MG63 (cell line): ENCODE measurements at regions not wholly inside any gene's neighbourhood (a gene's known extent, or its start where the extent isn't known, plus 50 kb on each side); places are given as distances from the start of the nearest gene placed in this dataset.

Experiments used
- DNase-seq: peaks from one replicate; pipeline ENCODE4 v3.0.0-alpha.2; 2020
- H3K27me3 ChIP-seq: fragments of 250-450 bp; sonication (Bioruptor Pico); 2 replicates; pipeline ENCODE4 v1.5.1; 2020; ENCODE audit warnings: mild to moderate bottlenecking, moderate library complexity
- H3K36me3 ChIP-seq: fragments of 250-450 bp; sonication (Bioruptor Pico); 2 replicates; pipeline ENCODE4 v1.5.1; 2020; ENCODE audit warnings: mild to moderate bottlenecking, moderate library complexity
- H3K4me3 ChIP-seq: fragments of 250-450 bp; sonication (Bioruptor Pico); 2 replicates; pipeline ENCODE4 v1.5.1; 2020; ENCODE audit warnings: mild to moderate bottlenecking, moderate library complexity
- H3K9me3 ChIP-seq: fragments of 250-450 bp; sonication (Bioruptor Pico); 2 replicates; pipeline ENCODE4 v1.5.1; 2020; ENCODE audit warnings: mild to moderate bottlenecking, moderate library complexity

DNA sequence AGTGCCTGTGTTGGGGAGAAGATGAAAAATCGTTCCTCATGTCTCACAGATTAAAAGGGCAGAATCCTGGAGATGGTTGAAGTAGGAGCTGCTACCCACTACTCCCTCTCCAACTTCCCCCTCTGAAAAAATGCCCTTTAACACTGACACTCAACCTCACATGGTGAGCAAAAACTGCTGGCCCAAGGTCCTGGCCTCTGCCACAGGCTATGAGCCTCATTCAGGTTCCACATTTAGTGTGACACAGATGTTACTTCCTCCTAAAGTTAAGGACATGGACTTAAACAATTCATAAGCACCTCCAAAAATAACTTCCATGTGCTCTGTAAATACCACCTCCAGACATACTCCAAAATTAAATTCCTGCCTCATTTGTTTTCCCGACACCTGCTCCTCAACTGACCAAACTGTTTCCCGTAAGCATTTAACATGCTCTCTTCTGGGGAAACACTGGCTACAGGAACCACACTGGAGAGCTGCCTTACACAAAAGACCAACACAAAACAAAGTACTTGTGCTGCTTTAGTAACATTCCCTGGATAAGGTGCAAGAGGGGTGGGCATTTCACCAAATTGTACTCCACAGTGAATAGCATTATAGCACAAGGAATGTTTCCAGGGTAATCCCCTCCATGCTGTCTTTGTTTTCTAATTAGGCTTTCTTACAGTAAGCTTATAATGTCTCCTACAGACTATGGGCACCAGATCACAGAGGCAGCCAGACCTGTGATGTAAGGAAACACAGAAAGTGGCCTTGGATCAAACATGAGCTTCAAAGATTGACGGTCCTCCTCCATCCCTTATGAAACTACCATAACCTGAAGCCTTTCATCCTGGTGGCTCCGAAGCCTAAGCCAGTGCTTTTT, 57.0 kb downstream of the PHLDA1 start:
- Histone ChIP-seq H3K36me3 (no peaks in the 10 kb centered on the region), H3K9me3 (no peaks in the 10 kb centered on the region), H3K4me3 (no peak overlapping the region), H3K27me3 (no peaks in the 10 kb centered on the region)
- no peak for DNase-seq

DNA sequence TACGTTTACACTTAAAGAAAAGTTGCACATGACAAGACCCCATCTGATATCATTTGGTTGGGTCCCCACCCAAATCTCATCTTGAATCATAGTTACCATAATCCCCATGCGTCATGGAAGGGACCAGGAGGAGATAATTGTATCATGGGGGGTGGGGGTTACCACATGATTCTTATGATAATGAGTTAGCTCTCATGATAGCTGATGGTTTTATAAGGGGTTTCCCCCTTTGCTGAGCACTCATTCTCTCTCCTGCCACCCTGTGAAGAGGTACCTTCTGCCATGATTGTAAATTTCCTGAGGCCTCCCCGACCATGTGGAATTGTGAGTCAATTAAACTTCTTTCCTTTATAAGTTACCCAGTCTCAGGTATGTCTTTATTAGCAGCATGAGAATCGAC, 60.3 kb downstream of the PHLDA1 start:
- no peaks in the 10 kb centered on the region for H3K36me3 ChIP-seq
- no peak for DNase-seq
- H3K27me3 ChIP-seq: no peaks in the 10 kb centered on the region
- no peak overlapping the region for H3K4me3 ChIP-seq
- H3K9me3 ChIP-seq: no peaks in the 10 kb centered on the region

DNA sequence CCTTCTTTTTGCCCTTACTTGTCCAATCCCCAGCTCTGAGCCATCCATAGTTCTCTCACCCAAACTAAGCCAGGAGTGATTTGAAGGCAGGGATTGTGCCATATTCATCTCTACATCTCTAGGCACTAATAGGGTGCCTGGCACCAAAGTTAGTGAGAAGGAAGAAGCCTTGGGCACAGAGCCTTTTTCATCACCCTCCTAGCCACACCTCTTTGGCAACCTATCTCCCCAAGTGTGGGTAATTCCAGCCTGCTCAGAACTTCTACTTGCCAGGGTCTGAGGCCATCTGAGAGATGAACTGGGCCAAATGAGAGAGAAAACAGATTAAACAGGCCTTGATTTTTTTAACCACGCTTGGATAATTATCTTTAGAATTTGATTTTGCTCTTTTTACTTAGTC, 61.3 kb downstream of the PHLDA1 start:
- Histone ChIP-seq H3K4me3 (no peak overlapping the region), H3K27me3 (no peaks in the 10 kb centered on the region), H3K36me3 (no peaks in the 10 kb centered on the region), H3K9me3 (no peaks in the 10 kb centered on the region)
- peak; percentile 63 for DNase-seq

DNA sequence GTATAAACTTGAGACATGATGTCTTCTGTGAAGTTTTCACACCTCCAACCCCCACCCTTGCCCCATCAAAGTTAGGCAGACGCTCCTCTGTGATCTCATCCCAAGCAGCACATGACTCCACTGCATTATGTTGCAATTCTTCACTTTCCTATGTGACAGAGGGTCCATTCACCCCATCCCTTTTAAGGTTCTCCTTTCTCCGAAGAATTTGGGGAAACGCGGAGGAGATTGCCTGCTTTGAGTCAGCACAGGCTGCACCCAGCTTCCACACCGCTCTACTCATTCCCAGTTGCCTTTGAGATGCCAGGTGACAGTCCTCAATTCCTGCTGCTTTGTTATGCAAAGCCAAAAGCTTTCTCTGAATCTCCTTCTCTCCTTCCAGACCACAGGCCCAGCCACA, 61.8 kb downstream of the PHLDA1 start:
- Histone ChIP-seq H3K9me3 (no peaks in the 10 kb centered on the region), H3K4me3 (no peak overlapping the region), H3K27me3 (no peaks in the 10 kb centered on the region), H3K36me3 (no peaks in the 10 kb centered on the region)
- no peak for DNase-seq

DNA sequence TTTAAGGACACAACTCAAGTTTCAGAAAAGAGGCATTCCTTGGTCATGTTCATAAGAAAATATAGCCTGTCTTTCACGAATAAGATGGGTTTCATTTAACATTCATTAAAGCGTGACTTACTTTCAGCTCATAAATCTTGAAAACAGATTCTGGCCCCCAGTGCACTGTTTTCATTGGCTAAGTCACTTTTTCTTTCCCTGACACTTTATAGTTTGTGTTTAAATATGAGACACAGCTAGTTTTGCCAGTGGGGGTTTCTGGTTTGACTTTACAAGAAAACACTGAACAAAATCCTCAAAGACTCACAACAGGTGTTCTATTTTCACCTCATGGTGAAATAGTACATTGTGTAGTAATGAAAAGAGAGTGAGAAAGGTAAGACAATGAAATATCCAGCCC, 65.9 kb downstream of the PHLDA1 start:
- Histone ChIP-seq H3K4me3 (no peak overlapping the region), H3K36me3 (no peaks in the 10 kb centered on the region), H3K27me3 (no peaks in the 10 kb centered on the region), H3K9me3 (no peaks in the 10 kb centered on the region)
- no peak for DNase-seq

DNA sequence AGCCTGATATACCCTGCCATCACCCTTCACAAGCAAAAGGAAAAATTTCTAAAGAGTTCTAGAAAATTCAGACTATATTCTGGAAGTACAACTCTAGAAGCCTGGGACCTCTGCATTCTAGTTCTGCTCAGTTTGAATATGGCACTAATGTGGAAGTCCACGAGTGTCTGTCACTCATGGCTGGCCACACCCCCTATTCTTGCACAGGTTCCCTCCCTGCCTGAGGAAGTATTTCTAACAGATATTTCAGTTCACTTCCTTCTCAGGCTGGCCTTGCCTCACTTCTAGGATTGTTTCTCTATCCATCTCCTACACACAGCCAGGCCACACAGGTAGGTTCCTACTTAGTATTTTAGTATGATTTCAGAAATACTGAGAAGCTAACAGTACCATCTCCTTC, 67.4 kb downstream of the PHLDA1 start:
- no peak for DNase-seq
- Histone ChIP-seq H3K36me3 (no peaks in the 10 kb centered on the region), H3K4me3 (no peak overlapping the region), H3K27me3 (no peaks in the 10 kb centered on the region), H3K9me3 (no peaks in the 10 kb centered on the region)

DNA sequence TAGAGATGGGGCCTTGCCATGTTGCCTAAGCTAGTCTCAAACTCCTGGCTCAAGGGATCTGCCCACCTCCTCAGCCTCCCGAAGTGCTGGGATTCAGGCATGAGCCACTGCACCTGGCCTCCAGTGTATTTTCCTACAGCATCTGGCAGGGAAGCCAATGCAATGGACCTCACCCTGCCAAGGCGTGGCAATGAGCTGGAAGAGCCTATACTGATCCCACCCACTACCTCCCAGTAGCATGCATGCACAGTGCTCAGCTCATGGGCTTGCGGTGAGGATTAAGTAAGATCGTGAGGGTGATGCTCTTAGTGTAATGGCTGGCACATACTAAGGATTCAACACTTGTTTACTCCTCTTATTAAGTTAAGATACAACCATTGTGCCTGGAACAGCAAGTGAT, 69.7 kb downstream of the PHLDA1 start:
- H3K4me3 ChIP-seq: no peak overlapping the region
- no peaks in the 10 kb centered on the region for H3K9me3 ChIP-seq
- DNase-seq: no peak
- H3K27me3 ChIP-seq: no peaks in the 10 kb centered on the region
- H3K36me3 ChIP-seq: no peaks in the 10 kb centered on the region

DNA sequence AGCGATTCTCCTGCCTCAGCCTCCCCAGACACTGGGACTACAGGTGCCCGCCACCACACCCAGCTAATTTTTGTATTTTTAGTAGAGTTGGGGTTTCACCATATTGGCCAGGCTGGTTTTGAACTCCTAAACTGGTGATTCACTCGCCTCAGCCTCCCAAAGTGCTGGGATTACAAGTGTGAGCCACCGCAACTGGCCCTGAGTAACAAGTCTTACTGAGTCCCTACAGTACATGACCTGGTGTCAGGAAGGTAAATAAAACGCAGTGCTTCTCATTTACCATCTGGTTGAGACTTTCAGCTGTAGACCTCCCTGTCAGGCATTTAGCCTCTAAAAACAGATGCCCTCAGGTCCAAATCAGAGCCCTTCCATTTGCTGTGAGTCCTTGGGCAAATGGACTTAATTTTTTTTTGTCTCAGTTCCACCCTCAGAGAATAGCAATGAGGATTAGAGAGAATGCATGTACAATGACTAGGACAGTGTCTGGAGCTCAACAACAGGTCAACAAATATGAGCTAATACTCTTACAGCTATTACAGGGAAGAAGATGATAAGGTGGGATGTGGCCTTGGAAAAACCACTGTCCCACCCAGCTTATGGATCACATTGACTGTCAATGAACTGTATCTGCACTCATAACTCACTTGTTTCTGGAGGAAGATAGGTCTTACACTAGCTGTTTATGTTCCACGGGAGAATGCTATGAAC, 70.5 kb downstream of the PHLDA1 start:
- H3K36me3 ChIP-seq: no peaks in the 10 kb centered on the region
- DNase-seq: no peak
- H3K27me3 ChIP-seq: no peaks in the 10 kb centered on the region
- no peaks in the 10 kb centered on the region for H3K9me3 ChIP-seq
- H3K4me3 ChIP-seq: no peak overlapping the region

DNA sequence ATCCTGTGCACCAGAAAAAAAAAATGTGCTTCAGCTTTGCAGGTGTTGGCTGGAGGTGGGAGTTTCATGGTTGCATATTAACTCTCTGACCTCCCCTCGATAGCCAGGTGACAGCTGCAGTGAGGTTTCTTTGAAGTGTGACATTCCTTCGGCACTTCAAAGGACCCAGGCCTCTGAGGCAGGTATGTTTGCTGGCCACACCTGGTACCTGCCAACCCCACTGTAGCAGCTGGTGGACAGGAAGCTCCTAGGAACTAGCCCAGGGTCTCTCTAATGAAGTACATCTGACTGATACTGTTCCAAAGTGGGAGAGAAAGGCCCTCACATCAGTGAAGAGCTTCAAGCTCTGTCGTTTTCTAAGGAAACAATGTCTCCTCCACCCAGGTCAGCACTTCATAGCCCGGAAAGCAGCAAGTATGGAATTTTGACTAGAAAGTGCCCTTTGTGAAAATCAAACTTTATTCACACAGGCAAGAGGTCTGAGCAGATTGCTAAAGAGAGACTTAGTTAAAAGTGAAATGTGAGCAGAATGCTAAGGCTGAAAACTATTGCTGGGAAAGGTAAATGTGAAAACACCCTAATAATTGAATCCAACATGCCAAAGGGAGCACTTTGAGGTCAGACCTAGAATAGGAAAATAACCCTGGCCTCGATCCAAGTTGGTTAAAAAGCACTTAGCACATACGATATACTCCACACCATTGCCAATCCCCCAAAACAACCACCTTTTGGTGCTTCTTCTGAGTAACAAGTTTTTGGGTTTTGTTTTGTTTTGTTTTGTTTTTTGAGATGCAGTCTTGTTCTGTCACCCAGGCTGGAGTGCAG, 71.3 kb downstream of the PHLDA1 start:
- Histone ChIP-seq H3K27me3 (no peaks in the 10 kb centered on the region), H3K36me3 (no peaks in the 10 kb centered on the region), H3K9me3 (no peaks in the 10 kb centered on the region), H3K4me3 (no peak overlapping the region)
- no peak for DNase-seq

DNA sequence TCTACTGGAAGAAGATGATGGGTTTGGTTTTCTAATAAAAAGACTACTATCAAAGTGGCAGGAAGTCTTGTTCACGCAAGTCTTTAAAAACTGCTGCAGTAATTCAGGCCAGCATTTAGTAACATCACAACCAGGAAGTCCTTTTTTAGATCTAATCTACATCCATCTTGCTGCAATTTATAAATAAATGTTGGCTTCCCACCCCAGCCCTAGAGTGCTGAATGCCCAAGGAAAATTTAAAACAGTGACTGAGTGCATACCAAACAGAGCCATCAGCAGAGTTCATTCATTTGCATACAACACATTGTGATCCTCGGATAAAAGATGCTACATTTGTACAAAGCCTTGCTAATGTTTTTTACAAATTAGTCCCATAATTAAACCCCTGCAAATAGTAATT, 72.1 kb downstream of the PHLDA1 start:
- H3K36me3 ChIP-seq: no peaks in the 10 kb centered on the region

DNA sequence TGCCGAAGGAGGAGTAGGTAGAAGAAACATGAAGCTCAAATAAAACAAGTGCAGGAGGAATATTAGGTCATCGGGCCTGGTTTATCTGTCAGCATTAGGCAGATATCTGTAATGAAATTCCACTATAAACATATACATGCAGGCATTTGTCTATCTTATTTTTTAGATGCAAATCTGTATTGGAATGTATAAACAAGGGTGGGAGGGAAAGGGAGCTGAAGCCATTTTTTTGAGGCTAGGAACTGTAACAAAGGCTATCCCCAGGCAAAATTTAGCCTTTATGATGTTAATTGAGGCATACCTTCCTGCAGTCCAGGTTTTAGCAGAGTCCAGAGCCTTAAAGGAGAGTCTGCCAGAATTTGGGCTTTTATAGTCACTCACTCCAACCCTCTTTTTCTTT, 72.5 kb downstream of the PHLDA1 start:
- H3K27me3 ChIP-seq: no peaks in the 10 kb centered on the region
- no peak overlapping the region for H3K4me3 ChIP-seq
- no peaks in the 10 kb centered on the region for H3K36me3 ChIP-seq
- DNase-seq: no peak
- H3K9me3 ChIP-seq: no peaks in the 10 kb centered on the region

More for the DNA sequence above, 72.1 kb downstream of the PHLDA1 start:
- Histone ChIP-seq H3K9me3 (no peaks in the 10 kb centered on the region), H3K4me3 (no peak overlapping the region), H3K27me3 (no peaks in the 10 kb centered on the region)
- no peak for DNase-seq

DNA sequence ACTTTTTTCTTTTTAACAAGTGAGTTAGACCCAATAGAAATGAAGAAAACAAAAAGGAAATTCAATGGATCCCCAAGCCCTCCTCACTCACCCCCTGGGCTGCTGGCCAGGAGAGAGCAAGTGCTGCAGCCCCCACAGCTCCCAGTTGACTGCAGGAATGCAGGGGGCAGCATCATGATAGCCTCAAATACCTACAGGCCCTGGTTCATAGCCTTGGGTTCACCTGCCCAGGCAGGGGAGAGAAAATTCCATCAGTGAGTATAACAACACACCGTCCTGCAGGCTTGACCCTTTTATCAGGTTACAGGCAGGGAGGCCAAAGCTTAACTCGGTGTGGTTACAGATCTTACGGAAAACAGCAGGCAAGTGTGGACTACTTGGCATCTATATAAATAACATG, 76.3 kb downstream of the PHLDA1 start:
- Histone ChIP-seq H3K27me3 (no peaks in the 10 kb centered on the region), H3K4me3 (no peak overlapping the region), H3K9me3 (no peaks in the 10 kb centered on the region), H3K36me3 (no peaks in the 10 kb centered on the region)
- no peak for DNase-seq

DNA sequence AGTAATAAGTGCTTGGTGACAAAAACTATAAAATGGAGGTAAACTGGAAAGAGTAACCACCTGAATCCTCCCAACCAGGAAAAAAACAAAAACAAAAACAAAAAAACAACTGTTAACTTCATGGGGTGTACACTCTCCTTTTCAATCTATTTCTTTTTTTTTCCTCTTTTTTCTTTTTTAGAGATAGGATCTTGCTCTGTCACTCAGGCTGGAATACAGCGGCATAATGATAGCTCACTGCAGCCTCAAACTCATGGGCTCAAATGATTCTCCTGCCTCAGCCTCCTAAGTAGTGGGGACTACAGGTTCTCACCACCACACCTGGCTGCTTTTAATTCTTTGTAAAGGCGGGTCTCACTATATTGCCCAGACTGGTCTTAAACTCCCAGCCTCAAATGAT, 76.8 kb downstream of the PHLDA1 start:
- H3K9me3 ChIP-seq: no peaks in the 10 kb centered on the region
- H3K4me3 ChIP-seq: no peak overlapping the region
- no peaks in the 10 kb centered on the region for H3K36me3 ChIP-seq
- no peaks in the 10 kb centered on the region for H3K27me3 ChIP-seq
- no peak for DNase-seq

DNA sequence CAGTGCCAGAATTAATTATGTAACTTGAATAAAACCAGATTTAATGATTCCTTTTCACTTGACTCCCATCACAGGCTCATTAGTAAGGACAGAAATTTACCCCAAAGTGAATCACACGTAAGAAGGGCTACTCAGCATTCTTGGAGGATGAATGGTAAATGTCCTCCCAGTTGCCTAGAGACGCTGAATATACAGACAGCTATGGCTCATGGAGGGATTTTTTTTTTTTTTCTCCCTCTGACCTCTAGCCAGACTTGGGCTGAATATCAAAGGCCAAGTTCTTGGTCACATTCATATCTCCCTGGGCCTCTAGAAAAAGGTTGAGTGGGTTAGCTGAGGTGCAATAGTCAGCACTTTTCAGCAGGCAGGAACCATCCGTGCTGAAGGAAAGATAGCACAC, 77.5 kb downstream of the PHLDA1 start:
- no peak overlapping the region for H3K4me3 ChIP-seq
- H3K36me3 ChIP-seq: no peaks in the 10 kb centered on the region
- H3K27me3 ChIP-seq: no peaks in the 10 kb centered on the region
- peak; percentile 58 for DNase-seq
- H3K9me3 ChIP-seq: no peaks in the 10 kb centered on the region

DNA sequence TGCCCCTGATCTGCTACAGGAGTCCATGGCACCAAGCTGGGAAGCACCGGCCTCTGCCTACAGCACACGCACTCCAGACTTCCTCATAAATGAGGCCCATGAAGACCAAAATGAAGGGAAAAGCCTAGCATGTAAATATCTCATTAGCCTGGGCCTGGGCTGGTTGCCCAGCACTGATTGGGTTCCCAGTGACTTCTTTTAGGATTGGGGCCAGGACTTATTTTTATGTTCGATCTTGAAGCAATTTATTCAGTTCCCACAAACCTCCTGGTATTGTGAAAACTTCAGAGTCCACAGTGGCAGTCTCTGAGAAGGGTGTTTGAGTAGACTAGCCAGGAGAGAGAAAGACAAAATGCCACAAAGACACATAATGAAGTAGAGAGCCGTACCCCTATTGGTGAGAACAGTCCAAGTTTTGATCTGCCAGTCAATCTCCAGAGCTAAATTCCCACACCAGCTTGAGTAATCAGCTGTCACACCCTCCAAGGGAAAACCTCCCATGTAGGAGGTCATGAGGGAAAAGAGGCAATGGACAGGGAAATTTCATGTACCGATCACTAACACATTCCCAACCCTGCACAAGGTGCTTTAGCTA, 78.2 kb downstream of the PHLDA1 start:
- DNase-seq: peak; percentile 33
- Histone ChIP-seq H3K4me3 (no peak overlapping the region), H3K36me3 (no peaks in the 10 kb centered on the region), H3K9me3 (no peaks in the 10 kb centered on the region), H3K27me3 (no peaks in the 10 kb centered on the region)

DNA sequence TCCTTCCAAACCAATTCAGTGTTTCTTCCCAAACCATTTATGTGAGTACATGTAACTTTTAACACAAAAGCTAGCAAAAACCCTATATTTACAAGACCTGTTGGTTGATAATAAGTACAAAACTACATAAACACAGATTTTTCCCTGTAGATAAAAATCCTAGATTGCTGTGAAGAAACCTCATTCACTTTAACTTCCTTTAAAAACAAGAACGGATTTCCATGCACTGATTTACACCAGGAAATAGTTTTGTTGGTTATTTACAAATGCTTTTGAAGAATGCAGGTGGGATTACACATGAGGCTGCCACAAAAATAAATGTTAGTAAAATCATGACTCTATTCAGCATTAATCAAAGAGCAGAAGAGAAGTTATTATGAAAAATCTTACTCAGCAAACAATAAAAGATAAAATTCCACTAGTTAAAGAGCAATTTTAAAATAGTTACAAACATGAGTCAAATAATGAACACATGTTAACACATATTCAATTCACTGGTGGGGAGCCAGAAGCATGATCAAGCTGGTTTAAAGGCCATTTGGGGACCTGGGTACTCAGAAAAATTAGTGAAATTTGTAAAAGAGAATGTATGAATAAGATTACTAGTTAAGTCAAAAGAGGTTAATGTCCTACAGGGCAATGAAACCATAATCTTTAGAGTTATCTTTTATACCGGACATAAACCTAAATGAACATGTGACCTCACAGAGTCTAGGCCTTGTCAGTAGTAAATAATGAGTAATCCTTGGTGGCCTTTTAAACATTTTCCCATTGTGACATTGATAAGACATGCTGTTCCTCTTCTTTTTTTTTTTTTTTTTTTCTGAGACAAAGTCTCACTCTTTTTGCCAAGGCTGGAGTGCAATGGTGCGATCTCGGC, 79.9 kb downstream of the PHLDA1 start:
- H3K9me3 ChIP-seq: no peaks in the 10 kb centered on the region
- no peaks in the 10 kb centered on the region for H3K36me3 ChIP-seq
- DNase-seq: no peak
- no peak overlapping the region for H3K4me3 ChIP-seq
- H3K27me3 ChIP-seq: no peaks in the 10 kb centered on the region
